HCT116 (cell line): ENCODE measurements at regions not wholly inside any gene's neighbourhood (a gene's known extent, or its start where the extent isn't known, plus 50 kb on each side); places are given as distances from the start of the nearest gene placed in this dataset.

Source experiments
- ATF3 ChIP-seq: IDR thresholded peaks from 2 replicates; pipeline ENCODE4 v1.6.1; 2012
- CTCF ChIP-seq, 3 experiments: fragments of 200-600 bp in 1 of 3; sonication (generic) in 1 of 3; IDR thresholded peaks in 2 of 3; conservative IDR thresholded peaks in 1 of 3; 2 replicates each; pipeline ENCODE4 v1.5.1; 2012 to 2017; ENCODE audit warnings: low read depth in 2 of 3, low read length in 2 of 3, antibody characterized with exemption in 1 of 3, borderline replicate concordance in 1 of 3, control low read depth in 1 of 3, mild to moderate bottlenecking in 1 of 3, mixed read lengths in 1 of 3, mixed run types in 1 of 3, moderate library complexity in 1 of 3; ENCODE audit not compliant: insufficient read depth in 1 of 3
- JUND ChIP-seq: IDR thresholded peaks from 2 replicates; pipeline ENCODE4 v1.6.1; 2012
- MAX ChIP-seq: IDR thresholded peaks from 2 replicates; pipeline ENCODE4 v1.6.1; 2012
- POLR2AphosphoS5 ChIP-seq: IDR thresholded peaks from 2 replicates; pipeline ENCODE4 v1.6.1; 2011; ENCODE audit warnings: mild to moderate bottlenecking, low read depth, low read length, moderate library complexity

- TF ChIP-seq MAX (no peak), POLR2AphosphoS5 (no peak), JUND (no peak), CTCF (IDR thresholded peaks at IDR 0.05 in 2 of 3, conservative IDR thresholded peaks at IDR 0.05 in 1 of 3; ENCODE audit: borderline replicate concordance in 1 of 3, insufficient read depth in 1 of 3, low read depth in 2 of 3, low read length in 2 of 3) (no peak), ATF3 (no peak)
Observed at GRCh38 chr2:120461092-120461491, 115.2 kb downstream of the INHBB start.
